Activated B cell treated with CpG ODN at 0.5 μM for 24 hours (primary cell): ENCODE measurements at regions not wholly inside any gene's neighbourhood (a gene's known extent, or its start where the extent isn't known, plus 50 kb on each side); places are given as distances from the start of the nearest gene placed in this dataset.

Experiments
- ATAC-seq: fragments of 200-7000 bp; cut with Tn5 transposase; one replicate; pipeline ENCODE4 v1.10.0; 2021; ENCODE audit warnings: low read depth, mild to moderate bottlenecking, moderate library complexity
- CTCF ChIA-PET: fragments of 350-600 bp; sonication (Branson Sonifier 250); formaldehyde crosslinking; loops from one replicate; lab custom pipeline; 2021; ENCODE audit warnings: antibody characterized with exemption; lab: Charles Lee
- POLR2A ChIA-PET: fragments of 350-600 bp; sonication (Branson Sonifier 250); formaldehyde crosslinking; loops from one replicate; lab custom pipeline; 2021; ENCODE audit warnings: antibody characterized with exemption; lab: Charles Lee
- DNase-seq: peaks from one replicate; pipeline ENCODE4 v3.0.0; 2022
- H3K27ac Mint-ChIP-seq: one replicate; pipeline ENCODE4 v1.8.0; 2020; ENCODE audit warnings: mixed read lengths
- H3K27me3 Mint-ChIP-seq: one replicate; pipeline ENCODE4 v1.8.0; 2021; ENCODE audit warnings: mixed read lengths
- H3K36me3 Mint-ChIP-seq: one replicate; pipeline ENCODE4 v1.8.0; 2021; ENCODE audit warnings: low read depth, mixed read lengths
- H3K4me1 Mint-ChIP-seq: one replicate; pipeline ENCODE4 v1.8.0; 2021; ENCODE audit warnings: mixed read lengths
- H3K4me3 Mint-ChIP-seq: one replicate; pipeline ENCODE4 v1.8.0; 2020; ENCODE audit warnings: mild to moderate bottlenecking, mixed read lengths
- H3K9me3 Mint-ChIP-seq: one replicate; pipeline ENCODE4 v1.8.0; 2020; ENCODE audit warnings: mixed read lengths
- intact Hi-C: fragments of 100-400 bp; cut with micrococcal nuclease; formaldehyde crosslinking; loops from one replicate; pipeline ENCODE4 v1.15.1; 2024
- TF ChIP-seq, protein P1 (sequence below): fragments of 200-600 bp; IDR thresholded peaks from one replicate; pipeline ENCODE4 v1.8.0; 2022; ENCODE audit warnings: antibody characterized with exemption, mild to moderate bottlenecking

GRCh38 chr4:171390626-171391025 is 422.6 kb upstream of the GALNTL6 start:
- Mint-ChIP-seq H3K27ac (no peak overlapping the region), H3K36me3 (no peaks in the 10 kb centered on the region), H3K4me1 (no peaks in the 10 kb centered on the region), H3K4me3 (no peak overlapping the region), H3K27me3 (no peaks in the 10 kb centered on the region), H3K9me3 (peaks cover 6% of the 10 kb centered on the region)
- DNase-seq (no peak), ATAC-seq (no peak)
- TF ChIP-seq, protein P1, sequence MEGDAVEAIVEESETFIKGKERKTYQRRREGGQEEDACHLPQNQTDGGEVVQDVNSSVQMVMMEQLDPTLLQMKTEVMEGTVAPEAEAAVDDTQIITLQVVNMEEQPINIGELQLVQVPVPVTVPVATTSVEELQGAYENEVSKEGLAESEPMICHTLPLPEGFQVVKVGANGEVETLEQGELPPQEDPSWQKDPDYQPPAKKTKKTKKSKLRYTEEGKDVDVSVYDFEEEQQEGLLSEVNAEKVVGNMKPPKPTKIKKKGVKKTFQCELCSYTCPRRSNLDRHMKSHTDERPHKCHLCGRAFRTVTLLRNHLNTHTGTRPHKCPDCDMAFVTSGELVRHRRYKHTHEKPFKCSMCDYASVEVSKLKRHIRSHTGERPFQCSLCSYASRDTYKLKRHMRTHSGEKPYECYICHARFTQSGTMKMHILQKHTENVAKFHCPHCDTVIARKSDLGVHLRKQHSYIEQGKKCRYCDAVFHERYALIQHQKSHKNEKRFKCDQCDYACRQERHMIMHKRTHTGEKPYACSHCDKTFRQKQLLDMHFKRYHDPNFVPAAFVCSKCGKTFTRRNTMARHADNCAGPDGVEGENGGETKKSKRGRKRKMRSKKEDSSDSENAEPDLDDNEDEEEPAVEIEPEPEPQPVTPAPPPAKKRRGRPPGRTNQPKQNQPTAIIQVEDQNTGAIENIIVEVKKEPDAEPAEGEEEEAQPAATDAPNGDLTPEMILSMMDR, result no peak
- ChIA-PET CTCF (no interaction called here), POLR2A (no interaction called here)
- intact Hi-C loops, result no loop called here

GRCh38 chr4:171378323-171378722 is 434.9 kb upstream of the GALNTL6 start:
- ChIA-PET POLR2A (no interaction called here), CTCF (no interaction called here)
- peaks cover 2% of the 10 kb centered on the region for H3K9me3 Mint-ChIP-seq
- DNase-seq (no peak), ATAC-seq (no peak)
- no peak overlapping the region for H3K4me3 Mint-ChIP-seq
- no peaks in the 10 kb centered on the region for H3K4me1 Mint-ChIP-seq
- no peak overlapping the region for H3K27ac Mint-ChIP-seq
- TF ChIP-seq, protein P1, result no peak
- no peaks in the 10 kb centered on the region for H3K36me3 Mint-ChIP-seq
- intact Hi-C loops, result no loop called here
- H3K27me3 Mint-ChIP-seq, result no peaks in the 10 kb centered on the region

GRCh38 chr4:171376724-171377123 is 436.5 kb upstream of the GALNTL6 start:
- TF ChIP-seq, protein P1, result no peak
- H3K4me1 Mint-ChIP-seq, result no peaks in the 10 kb centered on the region
- no peak overlapping the region for H3K27ac Mint-ChIP-seq
- peaks cover 2% of the 10 kb centered on the region for H3K9me3 Mint-ChIP-seq
- no peak for ATAC-seq
- intact Hi-C loops, result no loop called here
- ChIA-PET POLR2A (no interaction called here), CTCF (no interaction called here)
- no peaks in the 10 kb centered on the region for H3K36me3 Mint-ChIP-seq
- no peak for DNase-seq
- H3K4me3 Mint-ChIP-seq, result no peak overlapping the region
- H3K27me3 Mint-ChIP-seq, result no peaks in the 10 kb centered on the region

GRCh38 chr4:171353535-171353934 is 459.7 kb upstream of the GALNTL6 start:
- intact Hi-C loops, result no loop called here
- Mint-ChIP-seq H3K27ac (no peak overlapping the region), H3K9me3 (no peaks in the 10 kb centered on the region), H3K4me3 (no peak overlapping the region), H3K4me1 (no peaks in the 10 kb centered on the region), H3K36me3 (no peaks in the 10 kb centered on the region), H3K27me3 (no peaks in the 10 kb centered on the region)
- DNase-seq, result no peak
- ChIA-PET CTCF (no interaction called here), POLR2A (no interaction called here)
- ATAC-seq, result no peak
- TF ChIP-seq, protein P1, result no peak

DNA sequence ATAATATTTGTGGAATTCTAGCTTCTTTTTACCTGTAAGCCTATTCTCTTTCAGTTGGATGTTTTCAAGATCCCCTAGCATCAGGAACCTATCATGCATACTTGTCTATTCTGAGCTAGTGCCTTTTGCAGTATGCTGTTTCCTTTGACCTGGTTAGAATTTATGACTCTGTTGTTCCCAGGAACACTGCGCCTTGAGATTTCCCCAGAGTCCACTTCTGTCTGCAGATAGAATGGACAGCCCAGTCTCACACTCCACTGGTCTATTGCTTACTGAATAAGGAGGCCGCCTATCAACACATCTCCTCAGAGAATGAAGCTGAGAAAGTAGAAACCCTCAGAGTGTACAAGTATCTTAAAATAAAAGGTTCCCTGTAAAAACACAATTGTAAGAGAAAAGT is 465.1 kb upstream of the GALNTL6 start:
- DNase-seq, result no peak
- no peak overlapping the region for H3K4me3 Mint-ChIP-seq
- no peak for ATAC-seq
- no peaks in the 10 kb centered on the region for H3K4me1 Mint-ChIP-seq
- ChIA-PET CTCF (no interaction called here), POLR2A (no interaction called here)
- intact Hi-C loops, result no loop called here
- no peaks in the 10 kb centered on the region for H3K9me3 Mint-ChIP-seq
- TF ChIP-seq, protein P1, result no peak
- H3K27ac Mint-ChIP-seq, result no peak overlapping the region
- H3K36me3 Mint-ChIP-seq, result no peaks in the 10 kb centered on the region
- H3K27me3 Mint-ChIP-seq, result no peaks in the 10 kb centered on the region
